A172 (cell line): ENCODE measurements at regions not wholly inside any gene's neighbourhood (a gene's known extent, or its start where the extent isn't known, plus 50 kb on each side); places are given as distances from the start of the nearest gene placed in this dataset.
"Not testable (repeated sequence)": the region's sequence is repeated elsewhere in the genome, so short reads cannot be mapped to it uniquely, and the experiment has no call there.

Experiments used
- DNase-seq: peaks from one replicate; pipeline ENCODE4 v3.0.0-alpha.2; 2015; ENCODE audit warnings: low spot score

DNA sequence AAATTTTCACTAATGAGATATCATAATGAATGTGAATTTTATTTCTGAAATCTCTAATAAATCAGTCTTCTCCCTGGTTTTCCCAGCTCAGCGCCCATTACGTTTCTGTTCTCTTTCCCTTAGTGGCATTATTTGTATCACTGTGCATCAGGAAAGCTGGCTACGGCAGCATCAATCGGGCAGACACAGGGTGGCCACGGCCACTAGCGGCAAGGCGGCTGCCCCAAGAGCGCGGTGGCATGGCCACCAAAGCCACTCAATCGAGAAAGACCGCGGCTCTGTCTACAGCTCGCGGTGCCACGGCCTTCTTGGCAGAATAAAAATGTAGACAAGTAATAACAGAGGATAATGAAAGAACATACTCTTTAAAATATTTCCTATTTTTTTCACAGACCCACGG, 168.0 kb downstream of the RPIA start:
- DNase-seq: no peak

DNA sequence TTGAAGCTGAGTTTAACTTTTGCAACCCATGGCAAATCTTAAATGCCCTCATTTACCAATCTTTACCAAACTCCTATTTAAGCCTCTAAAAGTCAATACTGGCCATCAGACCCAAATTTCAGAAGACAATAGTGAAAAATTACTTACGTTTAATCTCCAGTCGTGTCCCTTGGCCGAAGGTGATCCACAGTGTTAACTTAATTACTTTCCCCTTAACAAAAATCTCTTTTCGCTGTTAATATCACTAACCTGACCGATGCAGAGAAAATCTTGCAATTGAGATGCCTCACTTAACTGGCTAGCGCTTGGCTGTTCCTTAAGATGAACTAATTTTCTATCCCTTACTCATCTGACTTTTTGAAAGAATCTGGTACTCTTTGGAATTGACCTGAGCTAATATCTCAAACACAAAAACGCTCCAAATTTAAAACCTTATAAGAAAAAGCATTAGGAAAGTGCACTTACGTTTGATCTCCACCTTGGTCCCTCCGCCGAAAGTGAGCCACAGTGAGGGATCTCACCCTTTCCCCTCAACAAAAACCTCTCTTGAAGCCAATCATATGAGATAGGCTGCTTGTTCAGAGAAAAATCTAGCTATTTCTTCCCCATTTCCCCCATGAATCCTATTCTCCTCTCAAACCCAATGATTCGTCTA, 169.1 kb downstream of the RPIA start:
- DNase-seq: no peak

DNA sequence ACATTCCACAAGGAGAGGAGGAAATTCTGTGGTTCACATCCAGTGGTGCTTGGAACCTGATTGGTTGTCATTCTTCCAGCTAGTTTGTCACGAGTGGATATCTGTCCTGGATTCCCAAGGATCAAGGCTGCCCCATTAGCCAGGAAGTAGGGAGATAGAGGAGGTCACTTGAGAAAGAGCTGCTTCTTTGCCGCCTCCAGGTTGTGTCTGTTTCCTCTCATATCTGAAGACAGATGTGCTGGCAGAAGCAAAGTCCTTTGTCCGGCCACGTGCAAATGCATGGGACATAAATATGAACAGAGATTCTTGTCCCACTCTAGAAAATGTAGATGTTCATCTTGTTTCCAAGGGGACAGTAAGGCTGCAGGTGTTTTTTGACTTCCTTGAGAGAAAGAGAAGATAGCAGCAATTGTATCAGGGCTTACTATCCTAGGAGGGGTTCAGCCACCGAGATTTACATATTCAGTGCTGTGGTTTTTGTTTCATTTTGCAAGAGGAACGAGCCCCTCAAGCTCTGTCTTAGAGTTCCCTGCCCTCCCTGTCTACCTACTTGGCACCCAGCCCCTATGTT, 174.4 kb downstream of the RPIA start:
- DNase-seq: peak; percentile 5

DNA sequence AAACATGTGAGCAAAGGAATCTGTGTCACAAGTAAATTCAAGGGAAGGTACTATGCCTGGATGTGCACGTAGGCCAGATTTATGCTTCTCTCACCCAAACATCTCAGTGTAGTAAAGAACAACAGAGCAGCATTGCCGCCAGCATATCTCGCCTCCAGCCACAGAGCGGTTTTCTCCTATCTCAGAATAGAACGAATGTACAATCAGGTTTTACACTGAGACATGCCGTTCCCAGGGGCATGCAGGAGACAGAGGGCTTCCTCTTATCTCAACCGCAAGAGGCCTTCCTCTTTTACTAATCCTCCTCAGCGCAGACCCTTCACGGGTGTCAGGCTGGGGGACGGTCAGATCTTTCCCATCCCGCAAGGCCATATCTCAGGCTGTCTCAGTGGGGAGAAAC, 175.3 kb downstream of the RPIA start:
- DNase-seq: no peak

DNA sequence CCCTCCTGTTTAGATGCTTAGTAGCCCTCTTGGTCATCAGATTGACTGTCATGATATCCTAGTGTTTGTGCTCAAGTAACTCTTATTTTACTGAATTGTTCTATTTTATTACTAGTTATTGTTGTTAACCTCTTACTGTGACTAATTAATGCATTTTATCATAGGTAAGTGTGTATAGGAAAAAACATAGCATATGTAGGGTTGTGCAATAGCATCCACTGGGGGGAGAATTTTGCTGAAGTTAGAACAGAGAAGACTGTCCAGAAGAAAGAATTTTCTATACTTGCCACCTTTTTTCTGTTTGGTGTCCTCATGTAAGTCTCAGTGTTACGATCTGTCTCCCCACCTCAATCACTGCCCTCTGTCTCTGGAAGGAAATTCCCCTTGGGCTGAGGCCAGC, 177.4 kb downstream of the RPIA start:
- no peak for DNase-seq

DNA sequence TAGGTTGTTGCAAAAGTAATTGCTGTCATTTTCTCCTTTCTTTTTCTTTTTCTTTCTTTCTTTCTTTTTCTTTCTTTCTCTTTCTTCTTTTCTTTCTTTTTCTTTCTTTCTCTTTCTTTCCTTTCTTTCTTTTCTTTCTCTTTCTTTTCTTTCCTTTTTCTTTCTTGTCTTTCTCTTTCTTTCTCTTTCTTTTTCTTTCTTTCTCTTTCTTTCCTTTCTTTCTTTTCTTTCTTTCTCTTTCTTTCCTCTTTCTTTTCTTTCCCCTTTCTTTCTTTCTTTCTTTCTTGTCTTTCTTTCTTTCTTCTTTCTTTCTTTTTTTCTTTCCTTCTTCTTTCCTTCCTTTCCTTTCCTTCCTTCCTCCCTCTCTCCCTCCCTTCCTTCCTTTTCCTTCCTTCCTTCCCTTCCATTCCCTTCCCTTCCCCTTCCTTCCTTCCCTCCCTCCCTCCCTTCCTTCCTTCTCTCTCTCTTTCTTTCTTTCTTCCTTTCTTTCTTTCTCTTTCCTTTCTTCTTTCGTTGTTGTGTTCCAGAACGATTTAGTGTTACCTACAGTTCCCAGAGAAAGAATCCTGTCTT, 178.9 kb downstream of the RPIA start:
- no peak for DNase-seq

DNA sequence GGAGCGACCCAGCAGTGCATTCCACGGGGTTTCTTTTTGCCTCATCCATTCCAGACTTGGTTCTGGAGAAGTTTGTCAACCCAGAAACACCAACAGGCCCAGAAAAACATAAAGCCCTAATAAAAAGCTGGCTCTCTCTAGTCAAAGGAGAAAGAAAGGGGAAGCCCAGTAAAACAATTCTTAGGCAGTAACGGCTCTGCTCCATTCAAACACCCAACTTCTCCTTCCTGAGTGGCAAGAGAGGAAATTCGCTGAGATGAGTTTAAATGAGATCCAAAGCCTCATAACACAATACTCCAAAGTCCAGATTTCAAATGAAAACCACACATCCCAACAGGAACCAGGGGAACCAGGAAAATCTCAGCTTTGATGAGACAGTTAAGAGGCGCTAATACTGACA, 179.9 kb downstream of the RPIA start:
- no peak for DNase-seq

DNA sequence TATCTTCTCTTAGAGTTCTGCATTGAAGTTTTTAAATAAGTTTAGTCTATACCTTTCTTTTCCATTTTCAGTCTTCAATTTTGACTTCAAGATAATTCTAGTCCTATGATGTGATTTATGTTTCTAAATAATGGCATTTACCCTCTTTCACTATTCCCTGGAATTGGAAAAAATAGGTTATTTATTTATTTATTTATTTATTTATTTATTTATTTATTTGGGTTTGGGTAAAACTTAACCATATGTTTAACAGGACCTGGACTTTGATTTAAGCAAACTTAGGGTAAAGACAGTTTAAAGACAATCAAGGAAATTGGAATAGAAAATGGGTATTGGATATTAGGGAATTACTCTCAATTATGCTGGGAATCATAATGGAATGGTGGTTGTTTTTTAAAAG, 182.1 kb downstream of the RPIA start:
- DNase-seq: no peak

DNA sequence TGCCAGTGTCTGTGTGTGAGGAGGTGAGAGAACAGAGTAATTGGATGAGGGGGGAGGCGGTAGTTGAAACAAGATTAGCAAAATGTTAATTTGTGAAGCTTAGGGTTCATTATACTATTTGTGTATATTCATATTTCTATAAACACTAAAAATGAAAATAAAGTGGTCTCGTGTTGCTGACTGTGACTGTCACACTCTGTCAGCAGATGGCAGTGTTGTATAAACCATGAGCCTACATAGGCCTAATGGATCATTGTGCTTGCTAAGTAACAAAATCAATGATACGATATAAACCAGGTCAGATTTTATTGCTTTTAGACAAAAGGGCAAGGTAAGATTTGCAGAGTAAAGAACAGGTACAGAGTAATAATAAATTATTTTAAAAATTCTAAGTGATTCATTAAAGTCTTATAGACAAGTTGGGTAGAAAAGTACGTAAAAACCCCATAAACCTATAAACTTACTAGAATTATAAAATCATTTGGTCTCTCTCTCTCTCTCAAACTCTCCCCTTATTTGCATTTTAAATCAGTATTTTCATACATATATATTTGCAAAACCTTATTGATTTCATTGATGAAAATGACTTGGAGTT, 182.7 kb downstream of the RPIA start:
- peak; percentile 59 for DNase-seq

DNA sequence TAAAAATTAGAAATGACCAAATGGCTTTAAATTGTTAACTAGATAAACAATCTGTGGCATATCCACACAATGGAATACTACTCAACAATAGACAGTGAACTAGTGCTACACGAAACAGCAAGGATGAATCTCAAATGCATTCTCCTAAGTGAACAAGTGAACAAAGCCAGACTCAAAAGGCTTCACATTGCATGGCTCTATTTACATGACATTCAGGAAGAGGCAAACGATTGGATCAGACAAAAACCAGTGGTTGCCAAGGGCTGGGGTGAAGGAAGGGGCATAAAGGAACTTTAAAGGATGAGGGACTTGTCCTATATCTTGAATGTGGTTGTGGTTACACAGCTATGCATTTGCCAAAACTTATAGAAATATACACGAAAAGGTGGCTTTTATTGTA, 184.3 kb downstream of the RPIA start:
- DNase-seq: no peak

DNA sequence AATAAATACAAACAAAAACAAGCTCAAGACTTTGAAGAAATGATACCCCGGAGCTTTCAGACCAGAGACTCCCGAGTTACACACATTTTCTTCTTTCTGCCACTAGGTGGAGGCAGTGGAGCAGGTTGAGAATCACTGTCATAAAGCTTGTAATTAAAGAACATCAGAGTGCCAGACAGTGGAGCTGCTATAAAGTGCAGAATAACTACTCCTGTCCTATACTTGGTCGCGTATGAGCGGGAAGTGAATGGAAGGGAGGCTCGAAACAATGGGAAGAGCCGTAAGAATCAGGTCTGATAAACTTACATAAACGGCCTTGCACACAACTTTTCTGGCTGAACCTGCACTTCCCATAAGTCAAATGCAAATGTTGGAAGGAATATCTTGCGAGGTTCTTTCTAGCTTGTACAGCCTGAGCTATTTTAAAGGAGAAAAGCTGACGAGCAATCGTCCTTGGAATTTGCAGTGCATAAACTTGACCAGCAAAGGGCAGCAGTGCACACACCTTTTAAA, 189.0 kb downstream of the RPIA start:
- DNase-seq: peak; percentile 56

DNA sequence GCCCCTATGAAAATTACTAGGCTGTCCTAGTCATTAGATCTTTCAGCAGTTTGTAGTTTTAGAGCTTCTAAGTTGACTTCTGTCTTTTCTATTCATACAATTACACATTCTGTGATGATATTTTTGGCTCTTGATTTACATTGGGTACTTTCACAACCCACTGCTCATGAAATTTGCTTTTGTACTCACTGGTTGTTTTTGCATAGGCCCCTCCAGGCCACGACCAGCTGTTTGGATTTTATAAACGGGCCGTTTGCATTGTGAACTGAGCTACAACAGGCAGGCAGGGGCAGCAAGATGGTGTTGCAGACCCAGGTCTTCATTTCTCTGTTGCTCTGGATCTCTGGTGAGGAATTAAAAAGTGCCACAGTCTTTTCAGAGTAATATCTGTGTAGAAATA, 193.8 kb downstream of the RPIA start:
- no peak for DNase-seq

DNA sequence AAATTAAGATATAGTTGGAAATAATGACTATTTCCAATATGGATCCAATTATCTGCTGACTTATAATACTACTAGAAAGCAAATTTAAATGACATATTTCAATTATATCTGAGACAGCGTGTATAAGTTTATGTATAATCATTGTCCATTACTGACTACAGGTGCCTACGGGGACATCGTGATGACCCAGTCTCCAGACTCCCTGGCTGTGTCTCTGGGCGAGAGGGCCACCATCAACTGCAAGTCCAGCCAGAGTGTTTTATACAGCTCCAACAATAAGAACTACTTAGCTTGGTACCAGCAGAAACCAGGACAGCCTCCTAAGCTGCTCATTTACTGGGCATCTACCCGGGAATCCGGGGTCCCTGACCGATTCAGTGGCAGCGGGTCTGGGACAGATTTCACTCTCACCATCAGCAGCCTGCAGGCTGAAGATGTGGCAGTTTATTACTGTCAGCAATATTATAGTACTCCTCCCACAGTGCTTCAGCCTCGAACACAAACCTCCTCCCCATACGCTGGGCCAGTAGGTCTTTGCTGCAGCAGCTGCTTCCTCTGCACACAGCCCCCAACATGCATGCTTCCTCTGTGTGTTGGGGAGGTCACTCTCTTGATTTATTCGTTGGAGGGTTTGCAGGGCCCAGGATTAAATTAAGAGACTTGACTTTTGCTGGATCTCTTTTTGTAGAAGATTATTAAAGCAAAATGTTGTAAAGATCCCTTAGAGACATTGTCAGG, 194.4 kb downstream of the RPIA start:
- DNase-seq: no peak

DNA sequence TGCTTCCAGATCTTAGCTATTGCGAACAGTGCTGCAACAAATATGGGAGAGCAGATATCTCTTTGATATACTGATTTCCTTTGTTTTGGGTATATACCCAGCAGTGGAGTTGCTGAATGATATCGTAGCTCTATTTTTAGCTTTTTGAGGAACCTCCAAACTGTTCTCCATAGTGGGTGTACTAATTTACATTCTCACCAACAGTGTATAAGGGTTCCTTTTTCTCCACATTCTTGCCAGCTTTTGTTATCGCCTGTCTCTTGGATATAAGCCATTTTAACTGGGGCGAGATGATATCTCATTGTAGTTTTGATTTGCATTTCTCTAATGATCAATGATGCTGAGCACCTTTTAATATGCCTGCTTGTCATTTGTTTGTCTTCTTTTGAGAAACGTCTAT, 196.0 kb downstream of the RPIA start:
- not testable (repeated sequence) for DNase-seq

DNA sequence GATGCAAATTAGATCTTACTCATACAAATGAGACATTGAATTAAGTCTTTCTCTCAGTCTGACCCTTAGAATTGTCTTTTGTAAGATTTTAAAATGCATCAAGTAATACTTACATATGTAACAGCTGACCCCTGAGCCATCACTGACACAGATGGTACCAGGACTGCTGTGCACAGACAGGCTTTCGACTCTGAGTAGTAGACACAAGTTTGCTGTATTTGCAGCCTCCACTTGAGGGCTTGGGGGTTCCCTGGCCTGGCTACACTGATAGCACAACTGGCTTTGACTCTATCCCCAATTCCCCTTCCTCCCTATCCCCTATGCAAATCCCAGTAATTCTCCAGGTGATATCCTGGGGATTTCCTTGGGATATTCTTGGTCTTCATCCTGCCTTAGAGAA, 200.7 kb downstream of the RPIA start:
- no peak for DNase-seq

DNA sequence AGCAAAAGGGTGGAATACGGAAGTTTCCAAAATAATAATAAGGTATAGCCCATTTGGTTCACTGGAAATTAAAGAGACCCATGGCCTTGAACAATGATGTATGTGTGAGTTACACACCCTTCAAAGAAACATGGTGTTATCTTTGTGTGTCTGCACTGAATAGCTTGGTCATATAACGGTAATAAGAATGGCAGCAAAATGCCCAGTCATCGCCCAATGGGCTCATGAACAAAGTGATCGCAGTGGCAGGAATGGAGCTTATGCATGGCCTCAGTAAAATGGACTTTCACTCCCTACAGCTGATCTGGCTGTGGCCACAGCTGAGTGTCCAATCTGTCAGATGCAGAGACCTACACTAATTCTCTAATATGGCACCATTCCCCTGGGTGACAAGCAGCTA, 201.3 kb downstream of the RPIA start:
- no peak for DNase-seq

DNA sequence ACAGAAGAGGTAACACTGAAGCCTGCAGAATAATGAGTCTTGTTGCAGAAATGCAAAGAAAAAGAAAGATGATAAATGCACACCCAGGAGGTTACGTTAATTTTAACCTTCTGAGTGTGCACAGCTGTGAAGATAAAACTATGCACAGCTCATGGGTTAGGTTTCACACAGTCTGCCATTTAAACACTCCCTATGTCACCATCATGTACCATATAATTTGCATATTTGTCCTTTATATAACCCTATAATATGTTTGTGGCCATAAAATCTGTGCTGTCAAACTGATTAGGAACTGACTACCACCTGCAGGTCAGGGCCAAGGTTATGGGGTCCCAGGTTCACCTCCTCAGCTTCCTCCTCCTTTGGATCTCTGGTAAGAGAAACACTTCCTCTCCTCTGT, 205.5 kb downstream of the RPIA start:
- DNase-seq: no peak

DNA sequence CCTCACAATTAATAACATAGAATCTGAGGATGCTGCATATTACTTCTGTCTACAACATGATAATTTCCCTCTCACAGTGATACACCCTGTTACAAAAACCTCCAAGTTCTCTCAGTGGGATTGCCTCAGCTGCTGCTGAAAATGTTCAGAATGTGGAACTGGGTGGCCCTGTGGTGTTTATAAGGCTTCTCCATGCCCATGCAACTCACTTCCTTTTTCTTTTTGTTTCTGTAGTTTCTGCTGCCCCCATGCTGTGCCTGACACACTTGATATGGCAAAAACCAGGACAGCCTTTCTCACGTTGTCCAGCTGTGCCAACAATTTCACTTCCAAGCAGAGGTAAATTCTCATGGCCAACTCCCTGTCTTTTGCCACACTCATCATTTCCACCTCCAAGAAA, 206.2 kb downstream of the RPIA start:
- no peak for DNase-seq

DNA sequence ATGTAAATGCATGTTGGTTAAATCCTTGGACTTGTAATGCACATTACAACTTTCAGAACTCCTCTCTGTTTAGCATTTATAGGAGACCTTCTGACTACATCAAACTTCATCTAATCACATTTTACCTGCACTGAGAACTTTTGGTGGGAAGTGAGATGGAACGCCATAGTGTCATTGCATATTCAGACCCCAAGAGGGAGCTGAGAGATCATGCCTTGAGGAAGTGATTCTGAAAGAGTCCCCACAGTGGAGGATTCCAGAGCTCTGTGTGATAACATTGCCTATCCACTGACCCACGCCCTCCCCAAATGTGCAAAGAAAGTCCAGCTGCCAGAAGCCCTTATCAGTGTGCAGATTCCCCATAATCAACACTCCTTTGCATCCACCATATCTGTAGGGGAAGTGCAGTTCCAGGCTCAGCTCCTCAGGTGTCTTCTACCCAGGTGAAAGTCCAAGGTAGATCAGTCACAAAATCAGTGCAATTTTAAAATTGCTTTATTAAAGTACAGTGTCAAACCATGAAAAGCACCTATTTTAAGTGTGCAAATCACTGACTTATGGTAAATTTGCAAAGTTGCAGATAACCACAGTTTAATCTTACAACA, 212.4 kb downstream of the RPIA start:
- peak; percentile 42 for DNase-seq

DNA sequence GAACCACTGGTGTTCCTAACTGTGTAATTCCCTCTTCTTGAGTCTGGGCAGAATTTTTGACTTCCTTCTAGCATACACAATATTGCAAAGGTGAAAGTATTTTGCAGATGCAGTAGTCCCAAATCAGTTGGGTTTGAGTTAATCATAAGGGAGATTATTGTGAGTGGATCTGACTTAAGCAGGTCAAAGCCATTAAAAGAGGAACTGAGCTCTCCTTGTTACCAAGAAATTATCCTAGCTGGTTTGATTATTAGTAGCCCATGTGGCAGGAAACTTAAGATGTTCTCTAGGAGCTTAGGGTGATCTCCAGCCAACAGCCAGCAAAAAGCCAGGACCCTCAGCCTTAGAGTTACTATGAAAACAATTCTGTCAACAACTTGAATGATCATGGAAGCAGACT, 221.8 kb downstream of the RPIA start:
- no peak for DNase-seq

DNA sequence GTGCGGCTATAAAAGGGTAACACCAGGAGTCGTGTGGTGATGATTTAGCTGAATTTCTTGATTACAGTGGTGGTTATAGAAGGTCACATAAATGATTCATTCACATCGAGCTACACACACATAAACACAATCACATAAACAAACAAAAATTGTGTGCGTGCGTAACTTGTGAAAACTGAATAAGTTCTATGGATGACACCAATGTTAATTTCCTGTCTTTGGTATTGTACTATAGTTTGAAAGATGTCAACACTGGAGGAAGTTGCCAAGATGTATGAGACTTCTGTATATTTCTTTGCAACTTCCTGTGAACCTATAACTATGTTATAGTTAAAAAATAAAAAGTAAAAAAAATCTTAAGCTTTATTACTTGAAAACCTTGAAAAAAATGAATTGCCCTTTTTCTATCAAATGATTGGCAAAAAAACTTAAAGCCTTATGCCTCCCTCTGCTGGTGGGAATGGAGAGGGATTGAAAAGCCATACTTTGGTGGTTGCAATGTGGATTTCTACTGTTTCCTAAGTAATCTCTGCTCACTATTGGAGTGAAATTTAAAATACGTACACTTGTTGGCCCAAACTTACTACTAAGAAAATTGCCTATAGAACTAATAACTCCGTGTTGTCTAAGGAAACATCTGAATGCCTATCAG, 227.7 kb downstream of the RPIA start:
- DNase-seq: peak; percentile 6

DNA sequence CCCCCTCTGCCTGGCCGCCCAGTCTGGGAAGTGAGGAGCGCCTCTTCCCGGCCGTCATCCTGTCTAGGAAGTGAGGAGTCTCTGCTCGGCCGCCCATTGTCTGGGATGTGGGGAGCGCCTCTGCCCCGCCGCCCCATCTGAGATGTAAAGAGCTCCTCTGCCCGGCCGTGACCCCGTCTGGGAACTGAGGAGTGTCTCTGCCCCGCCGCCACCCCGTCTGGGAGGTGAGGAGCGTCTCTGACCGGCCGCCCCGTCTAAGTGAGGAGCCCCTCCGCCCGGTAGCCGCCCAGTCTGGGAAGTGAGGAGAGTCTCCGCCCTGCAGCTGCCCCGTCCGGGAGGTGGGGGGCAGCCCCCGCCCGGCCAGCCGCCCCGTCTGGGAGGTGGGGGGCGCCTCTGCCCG, 228.9 kb downstream of the RPIA start:
- DNase-seq: not testable (repeated sequence)
